GM21717 (cell line): ENCODE measurements at regions not wholly inside any gene's neighbourhood (a gene's known extent, or its start where the extent isn't known, plus 50 kb on each side); places are given as distances from the start of the nearest gene placed in this dataset.
A peak's percentile ranks its signal among the peaks of the same experiment; 100 is the strongest.

Experiments used
- ATAC-seq: cut with Tn5 transposase; IDR thresholded peaks from one replicate; pipeline ENCODE4 v1.9.1; 2021; ENCODE audit warnings: mild to moderate bottlenecking, moderate library complexity; ENCODE audit not compliant: unreplicated experiment

DNA sequence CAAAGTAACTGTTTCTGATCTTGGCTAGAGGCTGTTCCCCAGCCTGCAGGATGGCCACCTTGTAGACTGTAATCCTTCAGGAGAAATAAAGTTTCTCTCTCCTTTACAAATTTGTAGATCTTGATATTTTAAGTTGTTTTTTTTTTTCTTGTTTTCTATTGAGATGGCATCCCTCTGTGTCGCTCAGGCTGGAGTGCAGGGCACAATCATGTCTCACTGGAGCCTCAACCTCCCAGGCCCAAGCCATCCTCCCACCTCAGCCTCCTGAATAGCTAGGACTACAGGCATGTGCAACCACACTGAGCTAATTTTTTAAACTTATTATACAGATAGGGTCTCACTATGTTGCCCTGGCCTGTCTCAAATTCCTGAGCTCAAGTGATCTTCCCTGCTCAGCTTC, 389.8 kb upstream of the LRRC4C start:
- ATAC-seq = no peak

DNA sequence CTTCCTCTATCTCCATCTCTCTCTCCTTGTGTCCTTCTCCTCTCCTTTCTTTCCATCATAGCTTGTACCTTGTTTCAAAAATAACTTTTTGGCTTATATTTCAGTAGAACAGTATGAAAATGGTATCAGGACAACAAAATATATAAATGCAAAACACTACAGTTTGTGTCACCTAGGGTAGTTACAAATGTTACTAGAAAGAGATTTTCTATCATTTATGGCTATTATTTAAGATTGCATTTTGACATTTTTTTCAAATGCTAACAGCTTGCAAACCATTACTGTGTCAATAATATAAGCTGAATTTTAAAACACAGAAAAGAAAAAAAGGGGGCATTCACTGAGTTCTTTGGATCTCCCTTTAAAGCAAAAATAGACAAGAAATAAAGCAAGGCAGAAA, 392.3 kb upstream of the LRRC4C start:
- ATAC-seq = no peak

DNA sequence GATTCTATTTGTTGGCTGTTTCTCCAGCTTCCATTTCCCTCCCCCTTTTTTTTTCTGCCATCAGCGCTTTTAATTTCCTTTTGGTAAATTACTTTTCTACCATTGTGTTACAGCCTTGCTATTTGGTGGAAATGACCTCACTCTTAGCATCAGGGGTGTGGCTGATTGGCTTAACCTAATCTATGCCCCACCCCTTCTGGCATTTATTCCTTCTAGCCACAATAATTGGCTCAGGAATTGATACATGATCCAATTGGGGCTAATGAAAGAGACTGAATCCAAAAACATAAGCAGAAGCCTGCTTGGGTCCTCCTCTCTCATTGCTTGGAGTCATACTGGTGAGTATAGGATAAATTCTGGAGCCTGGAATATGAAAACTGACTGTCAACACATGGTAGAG, 402.4 kb upstream of the LRRC4C start:
- no peak for ATAC-seq

DNA sequence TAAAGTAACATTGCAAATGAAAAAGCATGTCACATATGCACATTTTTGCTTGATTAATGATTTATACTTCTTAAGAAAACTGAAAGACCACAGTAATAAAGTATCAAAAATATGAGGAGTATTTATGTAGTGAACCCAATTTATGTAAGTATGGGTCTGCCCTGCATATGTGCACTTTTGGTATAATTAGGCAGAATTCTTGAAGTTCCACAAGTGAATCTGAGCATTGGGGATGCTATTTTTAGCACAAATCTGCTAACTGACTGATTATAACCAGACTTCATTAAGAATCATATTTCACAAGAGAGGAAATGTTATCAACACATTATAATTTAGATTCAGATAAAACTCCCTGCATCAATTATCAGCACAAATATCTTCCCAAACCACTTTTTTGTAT, 407.1 kb upstream of the LRRC4C start:
- ATAC-seq = no peak

DNA sequence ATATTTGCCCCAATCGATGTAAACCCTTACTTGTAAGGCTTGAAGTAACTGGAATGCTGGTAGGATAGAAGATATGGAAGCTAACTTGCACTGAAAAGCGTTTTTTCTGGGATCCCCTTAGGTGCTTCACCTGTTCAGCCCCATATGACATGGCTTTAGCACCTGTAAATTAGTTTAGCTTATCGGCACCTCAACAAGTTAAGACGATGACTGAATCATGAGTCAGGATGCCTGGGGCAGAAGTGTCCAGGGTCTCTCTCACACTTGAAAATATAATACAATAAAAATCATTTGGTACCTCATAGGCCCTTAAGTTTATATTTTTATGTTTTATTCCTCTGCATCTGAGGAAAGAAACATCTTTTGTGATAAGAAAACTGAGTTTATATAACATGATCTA, 409.2 kb upstream of the LRRC4C start:
- ATAC-seq = no peak

DNA sequence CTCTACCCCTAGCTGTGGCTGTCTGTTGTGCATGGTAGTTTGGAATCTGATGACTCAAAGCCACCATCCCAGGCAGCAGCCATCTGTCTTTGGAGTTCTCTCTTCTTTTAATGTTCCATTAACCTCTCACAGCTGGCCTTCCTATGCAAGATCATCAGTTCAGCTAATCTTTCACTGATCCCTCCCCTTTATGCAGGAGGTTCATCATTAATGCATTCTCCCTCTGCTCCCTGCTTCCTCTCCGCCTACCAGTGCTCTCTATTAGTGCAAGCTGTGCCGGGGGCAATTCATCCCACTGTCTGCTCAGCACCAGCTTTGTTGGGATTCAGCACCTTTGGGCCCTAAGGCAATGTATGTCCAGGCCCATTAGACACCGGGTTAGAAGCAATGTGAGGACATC, 413.0 kb upstream of the LRRC4C start:
- ATAC-seq = no peak

DNA sequence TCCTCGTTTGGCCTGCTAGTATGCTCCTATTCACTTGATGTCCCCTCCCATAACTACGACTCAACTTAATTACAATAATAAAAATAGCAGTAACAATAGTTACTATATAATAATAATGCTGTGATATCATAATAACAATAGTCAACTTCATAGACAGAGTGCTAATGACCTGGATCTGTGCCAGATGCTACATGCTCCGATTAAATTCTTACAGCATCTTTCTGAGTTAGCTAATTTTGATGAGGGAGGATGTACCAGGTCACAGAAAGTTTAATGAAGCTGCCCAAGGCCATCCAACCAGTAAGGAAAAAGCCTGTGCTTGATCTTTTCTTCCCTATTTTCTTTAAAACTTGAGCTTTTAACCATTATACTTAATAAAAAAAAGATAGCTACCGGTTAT, 413.4 kb upstream of the LRRC4C start:
- ATAC-seq = no peak

DNA sequence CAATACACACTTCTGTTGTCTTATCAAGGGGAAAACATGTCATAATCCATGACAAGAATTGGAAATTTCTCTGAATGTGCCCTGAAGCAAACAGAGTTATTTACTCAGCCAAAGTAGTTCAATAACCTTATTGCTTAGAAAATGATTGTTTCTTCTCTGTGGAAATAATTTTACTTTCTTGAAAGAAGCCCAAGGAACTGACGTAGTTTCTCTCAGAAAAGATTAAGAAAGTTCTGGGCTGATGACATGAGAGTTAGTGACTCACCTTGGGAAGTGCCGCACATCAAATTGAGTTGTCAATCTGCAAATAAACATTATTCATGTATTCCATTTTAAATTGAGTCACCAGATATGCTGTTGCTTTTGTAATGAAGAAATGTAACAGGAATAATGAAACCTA, 418.6 kb upstream of the LRRC4C start:
- no peak for ATAC-seq

DNA sequence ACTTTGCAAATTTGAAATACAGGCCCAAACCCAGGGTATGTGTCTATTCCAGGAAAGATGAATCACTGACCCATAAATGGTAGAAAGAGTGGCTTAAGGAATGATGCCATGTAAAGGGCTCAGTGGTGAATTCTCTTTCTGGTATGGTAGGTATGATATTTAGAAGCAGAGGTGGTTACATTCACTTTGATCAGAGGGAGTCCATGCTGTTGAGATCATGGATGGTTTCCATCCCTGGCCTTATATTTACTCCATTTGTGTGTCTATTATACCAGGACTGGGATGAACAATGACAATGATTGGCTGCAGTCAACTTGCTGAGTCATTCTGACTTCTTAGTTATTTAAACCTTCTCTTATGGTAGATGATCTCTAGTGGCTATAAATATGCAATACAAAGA, 419.8 kb upstream of the LRRC4C start:
- no peak for ATAC-seq

DNA sequence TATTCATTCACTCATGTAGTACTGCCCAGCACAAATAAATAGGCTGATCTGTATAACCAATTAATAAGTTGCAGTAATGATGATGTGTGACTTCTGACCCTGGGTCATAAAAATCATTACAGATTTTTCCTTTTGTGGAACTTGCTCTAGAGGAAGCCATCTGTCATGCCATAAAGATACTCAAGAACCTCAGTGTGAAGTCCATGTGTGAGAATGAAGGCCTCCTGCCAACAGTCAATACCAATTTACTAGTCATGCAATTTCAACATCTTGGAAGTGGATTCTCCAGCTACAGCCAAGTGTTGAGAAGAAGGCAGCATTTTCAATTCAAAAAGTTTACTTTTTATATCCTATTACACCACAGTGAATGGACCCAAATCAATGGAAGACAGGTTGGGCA, 435.6 kb upstream of the LRRC4C start:
- no peak for ATAC-seq

DNA sequence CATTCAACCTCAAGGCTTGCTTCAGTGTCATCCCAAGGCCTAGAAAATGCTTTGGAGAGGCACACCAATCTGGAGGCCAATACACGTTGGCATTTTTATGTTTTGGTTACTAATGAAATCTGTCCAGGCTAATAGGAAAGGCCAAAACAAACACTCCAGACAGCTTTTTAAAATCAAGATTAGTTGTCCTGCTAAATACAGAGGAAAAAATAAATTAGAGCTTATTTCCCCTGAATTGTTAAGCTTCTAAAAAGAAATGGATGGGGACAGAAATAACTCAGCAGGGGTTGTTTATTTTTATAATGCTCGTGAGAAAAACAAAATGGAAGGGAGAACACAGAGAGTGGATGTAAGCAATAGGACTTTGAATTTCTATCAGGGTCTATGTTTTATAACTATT, 438.5 kb upstream of the LRRC4C start:
- no peak for ATAC-seq

DNA sequence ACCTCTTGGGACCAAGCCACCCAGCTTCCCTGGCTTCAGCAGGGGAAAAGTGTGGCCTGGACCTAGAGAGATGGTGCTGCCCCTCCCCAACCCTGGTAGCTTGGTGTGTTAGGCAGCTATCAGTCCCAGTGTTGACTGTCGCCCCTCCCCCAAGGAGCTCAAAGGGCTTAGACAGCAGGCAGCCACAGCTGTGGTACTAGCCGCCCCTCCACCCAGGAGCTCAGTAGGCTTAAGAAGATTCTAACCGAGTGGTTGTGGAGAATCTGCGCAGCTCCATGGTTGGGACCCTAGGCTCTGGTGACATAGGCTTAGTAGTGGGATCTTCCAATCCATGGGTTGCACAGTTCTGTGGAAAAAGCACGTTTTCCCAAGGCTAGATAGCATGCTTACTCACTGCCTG, 458.4 kb upstream of the LRRC4C start:
- ATAC-seq = no peak

DNA sequence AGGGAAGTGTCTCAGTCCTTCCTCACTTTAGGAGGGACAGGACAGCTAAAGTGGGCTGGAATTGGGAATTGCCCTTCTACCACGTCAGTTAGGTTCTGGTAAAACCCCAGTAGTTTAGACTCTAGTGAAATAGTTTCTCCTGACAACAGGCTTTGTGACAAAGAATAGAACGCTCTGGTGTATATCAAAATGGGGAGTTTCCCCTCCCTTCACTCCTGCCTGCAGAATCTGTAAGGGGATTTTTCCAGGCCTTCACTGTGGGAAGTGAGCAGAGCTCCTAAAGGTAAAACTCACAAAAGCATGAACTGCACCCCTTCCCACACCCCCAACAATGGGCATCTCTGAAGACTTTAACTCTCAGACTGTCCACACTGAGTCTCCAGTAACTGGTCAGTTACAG, 460.9 kb upstream of the LRRC4C start:
- peak; percentile 63 for ATAC-seq

DNA sequence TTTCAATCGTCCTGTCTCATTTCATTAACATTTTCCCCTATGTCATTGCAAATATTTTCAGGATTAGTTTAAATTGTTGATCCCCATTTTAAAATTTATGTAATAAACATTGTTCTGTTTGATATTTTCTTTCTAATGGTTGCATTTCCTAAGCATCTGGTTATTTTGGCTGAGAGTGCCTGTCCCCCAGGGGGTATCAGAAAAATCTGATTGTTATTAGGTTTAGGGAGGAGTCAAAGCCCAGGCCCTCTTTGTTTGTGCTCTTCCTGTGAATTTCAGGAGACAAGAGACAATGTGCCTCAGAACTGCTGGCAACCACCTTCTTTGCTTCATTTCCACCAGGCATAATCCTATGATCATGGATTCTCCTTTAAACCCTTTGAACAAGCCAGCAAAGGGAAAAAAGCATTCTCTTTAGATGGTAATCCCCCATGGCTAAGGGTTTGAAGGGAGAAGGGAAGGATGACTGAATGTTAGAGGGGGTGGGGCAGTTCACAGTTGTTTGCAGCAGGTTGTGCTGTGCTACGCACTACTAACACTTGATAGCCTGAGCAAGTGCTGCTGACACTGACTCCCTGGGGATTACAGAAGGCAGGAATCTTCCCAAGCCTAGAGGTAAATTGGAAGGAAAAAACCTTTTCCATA, 462.4 kb upstream of the LRRC4C start:
- ATAC-seq = no peak

DNA sequence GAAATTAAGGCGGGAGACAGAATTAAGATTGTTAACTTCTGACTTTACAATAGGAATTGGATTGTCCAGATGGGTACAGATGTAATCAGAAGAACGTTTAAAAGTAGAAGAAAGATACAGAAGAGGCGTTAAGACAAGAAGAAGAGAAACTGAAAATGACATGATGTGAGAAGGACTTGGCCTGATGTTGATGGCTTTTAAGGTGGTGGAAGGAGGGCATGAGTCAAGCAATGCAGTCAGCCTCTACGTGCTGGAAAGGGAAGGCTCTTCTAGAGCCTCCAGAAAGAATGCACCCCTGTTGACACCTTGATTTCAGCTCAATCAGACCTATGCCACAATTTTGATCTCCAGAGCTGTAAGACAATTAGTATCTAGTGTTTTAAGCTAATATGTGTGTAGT, 466.9 kb upstream of the LRRC4C start:
- no peak for ATAC-seq

DNA sequence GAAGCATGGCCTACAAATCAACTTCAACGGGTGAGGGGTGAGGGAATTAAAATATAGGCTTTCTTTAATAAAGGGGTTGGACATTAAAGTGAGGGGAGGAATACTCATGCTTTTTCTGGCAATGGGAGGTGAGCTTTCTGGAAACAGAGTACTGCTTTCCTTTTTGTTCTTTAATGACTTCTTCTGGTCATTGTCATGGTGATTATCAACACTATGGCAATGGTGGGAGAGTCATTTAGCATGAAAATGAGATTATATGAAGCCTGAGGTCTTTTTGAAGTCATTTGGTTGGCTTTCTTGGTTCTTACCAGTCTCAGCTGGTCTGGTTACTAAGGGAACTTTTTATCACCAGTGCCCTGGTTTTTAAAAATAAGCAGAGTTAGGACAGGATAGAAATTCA, 475.8 kb upstream of the LRRC4C start:
- no peak for ATAC-seq

DNA sequence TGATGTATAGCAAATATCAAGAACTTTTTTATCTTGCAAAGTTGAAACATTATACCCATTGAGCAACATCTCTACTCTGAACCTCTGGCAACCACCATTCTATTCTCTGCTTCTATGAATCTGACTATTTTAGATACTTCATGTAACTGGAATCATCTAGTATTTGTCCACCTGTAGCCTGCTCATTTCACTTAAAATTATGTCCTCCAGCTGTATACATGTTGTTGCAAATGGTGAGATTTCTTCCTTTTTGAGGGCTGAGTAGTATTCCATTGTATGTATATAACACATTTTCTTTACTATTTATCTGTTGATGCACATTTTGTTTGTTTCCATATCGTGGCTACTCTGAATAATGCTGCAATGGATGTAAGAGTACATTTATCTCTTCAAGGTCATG, 476.3 kb upstream of the LRRC4C start:
- no peak for ATAC-seq

DNA sequence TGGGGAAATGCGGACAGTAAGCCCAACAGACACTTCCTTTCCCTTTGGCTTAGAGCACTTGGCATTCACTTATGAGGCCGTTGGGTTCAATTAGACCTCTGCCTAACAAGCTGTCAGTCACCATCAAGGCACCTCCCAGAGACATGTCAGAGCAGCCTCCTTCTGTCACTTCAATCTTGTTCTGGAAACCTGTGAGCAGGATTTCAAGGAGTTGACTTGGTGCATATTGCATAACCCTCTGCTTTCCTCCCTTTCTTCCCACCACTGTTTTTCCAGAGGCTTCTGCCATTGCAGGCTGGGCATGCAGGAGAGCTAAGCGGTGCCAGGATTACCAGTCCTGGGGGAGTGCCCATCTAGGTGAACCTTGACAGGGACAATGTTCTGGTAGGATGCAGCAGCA, 484.2 kb upstream of the LRRC4C start:
- no peak for ATAC-seq

DNA sequence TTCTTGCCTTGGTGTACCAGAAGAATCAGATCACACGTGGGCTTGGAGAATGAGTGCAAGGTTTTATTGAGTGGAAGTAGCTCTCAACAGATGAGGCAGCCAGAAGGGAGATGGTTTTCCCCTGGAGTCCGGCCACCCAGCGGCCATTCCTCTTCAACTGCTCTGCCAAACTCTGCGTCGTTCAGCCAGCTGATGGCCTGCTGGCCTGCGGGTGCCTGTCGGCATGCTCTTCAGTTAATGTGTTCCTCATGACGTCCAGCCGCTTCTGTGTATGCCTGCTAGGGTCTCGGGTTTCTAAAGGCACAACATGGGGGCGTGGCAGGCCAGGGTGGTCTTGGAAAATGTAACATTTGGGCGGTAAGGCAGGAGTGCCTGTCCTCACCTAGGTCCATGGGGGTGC, 487.9 kb upstream of the LRRC4C start:
- ATAC-seq = no peak

DNA sequence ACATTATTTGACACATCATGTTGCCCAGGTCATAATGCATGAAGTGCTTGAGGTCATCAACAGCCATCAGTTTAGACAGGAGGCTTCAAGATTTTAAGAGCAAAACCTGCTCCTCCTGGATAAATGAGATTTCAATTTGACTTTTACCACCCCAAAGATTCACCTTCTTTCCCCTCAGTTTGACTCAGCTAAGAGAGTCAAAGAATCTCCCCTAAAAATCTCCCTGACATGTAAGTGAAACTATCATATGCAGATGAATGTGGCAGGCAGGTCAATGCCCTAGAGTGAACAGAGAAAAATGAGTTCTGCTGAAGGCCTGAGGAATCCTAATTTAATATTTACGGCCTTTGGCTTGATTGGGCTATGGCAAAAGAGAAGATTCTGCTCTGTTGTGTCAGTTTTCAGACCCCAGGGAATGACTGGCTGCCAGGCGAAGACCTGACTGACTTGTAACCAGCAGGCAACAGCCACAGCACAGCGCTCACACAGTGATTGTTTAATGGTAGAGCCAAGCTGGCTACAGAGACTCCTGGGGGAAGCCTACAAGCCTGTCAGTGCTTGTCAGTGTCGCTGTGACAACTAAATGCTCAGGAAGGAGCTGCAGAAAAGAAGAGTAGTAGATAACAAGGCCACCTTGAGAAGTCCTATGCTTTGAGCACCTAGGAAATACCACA, 491.2 kb upstream of the LRRC4C start:
- ATAC-seq = peak; percentile 73

DNA sequence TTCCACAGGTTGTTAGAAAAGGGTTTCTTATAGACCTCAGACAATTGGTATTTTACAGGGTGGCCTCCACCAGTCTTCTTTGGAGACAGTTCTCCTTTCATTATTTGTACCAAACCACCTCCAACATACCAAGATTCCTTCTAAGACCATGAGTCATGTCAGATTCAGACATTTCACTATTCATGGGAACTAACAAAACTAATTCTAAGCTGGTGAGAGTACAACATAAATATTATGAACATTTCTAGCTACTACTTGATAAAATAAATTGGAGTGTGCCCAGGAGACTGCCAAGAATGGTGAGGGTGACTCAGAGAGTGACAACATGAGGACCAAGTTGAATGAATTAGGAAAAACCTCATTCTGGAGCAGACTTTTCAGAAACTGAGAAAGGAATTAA, 494.6 kb upstream of the LRRC4C start:
- ATAC-seq = no peak

DNA sequence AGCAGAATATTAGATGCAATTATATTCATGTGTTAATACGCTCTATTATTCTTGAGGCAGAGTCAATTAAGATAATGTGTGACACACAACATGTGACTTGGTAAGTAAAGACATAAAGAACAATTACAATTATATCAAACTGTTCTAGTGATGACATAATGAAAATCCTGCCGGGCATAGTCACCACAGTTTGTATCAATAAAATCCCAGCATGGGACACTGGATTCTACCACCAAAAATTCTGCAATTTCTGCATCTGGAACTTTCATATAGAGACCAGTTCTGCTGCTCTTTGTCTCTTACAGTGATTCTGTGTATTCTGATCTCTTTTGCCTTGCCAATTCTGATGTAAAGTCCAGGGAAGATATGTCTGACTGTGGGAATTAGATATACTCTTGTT, 495.6 kb upstream of the LRRC4C start:
- ATAC-seq = no peak
